Fibroblast of mammary gland (primary cell): ENCODE measurements at regions not wholly inside any gene's neighbourhood (a gene's known extent, or its start where the extent isn't known, plus 50 kb on each side); places are given as distances from the start of the nearest gene placed in this dataset.

Experiments
- DNase-seq: peaks from one replicate; pipeline ENCODE4 v3.0.0-alpha.2; 2010; ENCODE audit warnings: low read depth
- H3K4me3 ChIP-seq: 2 replicates; pipeline ENCODE4 v1.5.1; 2011; ENCODE audit warnings: low read depth, mild to moderate bottlenecking, low read length, moderate library complexity; ENCODE audit not compliant: control insufficient read depth
- CTCF ChIP-seq: conservative IDR thresholded peaks from 2 replicates; pipeline ENCODE4 v1.5.1; 2011; ENCODE audit warnings: low read depth, low read length, inconsistent platforms; ENCODE audit not compliant: control insufficient read depth, insufficient read depth

GRCh38 chrX:36947214-36947613 lies 61.0 kb upstream of the FAM47C start:
- no peak for DNase-seq
- no peak overlapping the region for H3K4me3 ChIP-seq
- TF ChIP-seq CTCF, result no peak

GRCh38 chrX:36950495-36951253 lies 57.5 kb upstream of the FAM47C start:
- no peak for TF ChIP-seq CTCF
- no peak for DNase-seq
- H3K4me3 ChIP-seq, result no peak overlapping the region

GRCh38 chrX:36957425-36958328 lies 50.5 kb upstream of the FAM47C start:
- H3K4me3 ChIP-seq, result no peak overlapping the region
- no peak for DNase-seq
- TF ChIP-seq CTCF, result no peak
